ENCODE measurements at regions not wholly inside any gene's neighbourhood (a gene's known extent, or its start where the extent isn't known, plus 50 kb on each side); places are given as distances from the start of the nearest gene placed in this dataset.

DNA sequence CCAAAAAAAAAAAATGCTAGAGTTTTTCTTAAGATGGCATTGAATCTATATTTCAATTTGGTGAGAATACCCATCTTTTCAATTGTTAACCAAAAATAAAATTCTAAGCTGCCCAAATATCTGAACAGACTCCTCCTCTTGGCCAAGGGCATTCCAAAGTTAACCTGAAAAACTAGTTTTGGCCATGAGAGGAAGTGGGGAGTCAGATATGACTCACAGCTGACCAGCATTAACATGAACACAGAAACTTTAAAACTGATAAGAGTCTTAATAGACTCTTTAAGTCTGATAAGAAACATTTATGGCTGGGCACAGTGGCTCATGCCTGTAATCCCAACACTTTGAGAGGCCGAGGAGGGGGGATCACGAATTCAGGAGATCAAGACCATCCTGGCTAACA lies 171.3 kb downstream of the FAXC start:
- Histone ChIP-seq H3K36me3 (no peaks in the 10 kb centered on the region), H3K9me3 (no peaks in the 10 kb centered on the region), H3K4me1 (no peaks in the 10 kb centered on the region), H3K27me3 (no peaks in the 10 kb centered on the region), H3K4me3 (no peak overlapping the region), H3K27ac (no peak overlapping the region)
- no peak for DNase-seq (ENCODE audit: low spot score in 2 of 2)
- intact Hi-C loops (cut with DNase I), result no loop called here
- no peak for TF ChIP-seq CTCF (IDR thresholded peaks at IDR 0.05)

DNA sequence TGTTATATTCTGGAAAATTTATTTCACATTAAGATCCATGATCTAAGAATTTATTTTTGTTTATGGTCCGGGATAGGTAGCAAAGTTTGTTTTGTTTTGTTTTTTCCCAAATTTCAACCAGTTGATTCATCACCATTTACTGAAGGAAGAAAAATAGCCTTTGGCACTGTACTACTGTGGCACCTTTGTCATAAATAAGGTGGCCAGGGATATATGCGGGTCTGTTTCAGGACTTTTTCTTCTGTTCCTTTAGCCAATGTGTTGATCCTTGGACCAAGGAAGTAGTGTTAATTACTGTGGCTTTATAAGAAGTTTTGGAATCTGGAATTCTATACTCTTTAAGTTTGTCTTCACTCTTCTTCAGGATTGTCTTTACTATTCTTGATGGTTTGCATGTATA lies 171.7 kb downstream of the FAXC start:
- intact Hi-C loops (cut with DNase I), result no loop called here
- no peak for TF ChIP-seq CTCF (IDR thresholded peaks at IDR 0.05)
- no peaks in the 10 kb centered on the region for H3K27me3 ChIP-seq
- no peak overlapping the region for H3K4me3 ChIP-seq
- no peak overlapping the region for H3K27ac ChIP-seq
- H3K36me3 ChIP-seq, result no peaks in the 10 kb centered on the region
- DNase-seq (ENCODE audit: low spot score in 2 of 2), result no peak
- H3K9me3 ChIP-seq, result no peaks in the 10 kb centered on the region
- no peaks in the 10 kb centered on the region for H3K4me1 ChIP-seq

DNA sequence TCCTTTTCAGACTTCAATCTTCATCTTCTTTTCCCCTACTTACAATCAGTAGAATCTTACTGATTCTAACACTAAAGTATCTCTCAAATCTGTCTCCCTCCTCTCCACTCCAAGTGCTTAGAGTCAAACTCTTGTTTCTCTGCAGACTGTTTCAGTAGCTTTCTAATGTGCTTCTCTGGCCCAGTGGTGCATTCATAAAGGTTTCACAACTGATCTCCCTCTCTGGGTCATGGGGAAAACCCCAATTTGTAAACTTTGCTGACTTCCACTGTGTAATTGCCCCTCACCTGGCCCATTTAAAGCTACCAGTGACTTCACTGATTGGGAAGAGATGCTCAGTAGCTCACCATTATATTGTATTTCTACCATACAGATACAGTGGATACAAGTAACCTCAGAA lies 183.6 kb downstream of the FAXC start:
- H3K4me1 ChIP-seq, result no peaks in the 10 kb centered on the region
- H3K27me3 ChIP-seq, result no peaks in the 10 kb centered on the region
- intact Hi-C loops (cut with DNase I), result no loop called here
- H3K4me3 ChIP-seq, result no peak overlapping the region
- no peaks in the 10 kb centered on the region for H3K36me3 ChIP-seq
- no peak for DNase-seq (ENCODE audit: low spot score in 2 of 2)
- H3K9me3 ChIP-seq, result no peaks in the 10 kb centered on the region
- no peak overlapping the region for H3K27ac ChIP-seq
- no peak for TF ChIP-seq CTCF (IDR thresholded peaks at IDR 0.05)

GRCh38 chr6:99152347-99152643 lies 197.2 kb downstream of the FAXC start:
- Histone ChIP-seq H3K27me3 (no peaks in the 10 kb centered on the region), H3K36me3 (no peaks in the 10 kb centered on the region), H3K9me3 (no peaks in the 10 kb centered on the region), H3K4me3 (no peak overlapping the region), H3K4me1 (no peaks in the 10 kb centered on the region), H3K27ac (no peak overlapping the region)
- intact Hi-C loops (cut with DNase I), result no loop called here
- peak in 1 of 3 experiments; percentile 0 for TF ChIP-seq CTCF (IDR thresholded peaks at IDR 0.05)
- DNase-seq (ENCODE audit: low spot score in 2 of 2), result no peak

DNA sequence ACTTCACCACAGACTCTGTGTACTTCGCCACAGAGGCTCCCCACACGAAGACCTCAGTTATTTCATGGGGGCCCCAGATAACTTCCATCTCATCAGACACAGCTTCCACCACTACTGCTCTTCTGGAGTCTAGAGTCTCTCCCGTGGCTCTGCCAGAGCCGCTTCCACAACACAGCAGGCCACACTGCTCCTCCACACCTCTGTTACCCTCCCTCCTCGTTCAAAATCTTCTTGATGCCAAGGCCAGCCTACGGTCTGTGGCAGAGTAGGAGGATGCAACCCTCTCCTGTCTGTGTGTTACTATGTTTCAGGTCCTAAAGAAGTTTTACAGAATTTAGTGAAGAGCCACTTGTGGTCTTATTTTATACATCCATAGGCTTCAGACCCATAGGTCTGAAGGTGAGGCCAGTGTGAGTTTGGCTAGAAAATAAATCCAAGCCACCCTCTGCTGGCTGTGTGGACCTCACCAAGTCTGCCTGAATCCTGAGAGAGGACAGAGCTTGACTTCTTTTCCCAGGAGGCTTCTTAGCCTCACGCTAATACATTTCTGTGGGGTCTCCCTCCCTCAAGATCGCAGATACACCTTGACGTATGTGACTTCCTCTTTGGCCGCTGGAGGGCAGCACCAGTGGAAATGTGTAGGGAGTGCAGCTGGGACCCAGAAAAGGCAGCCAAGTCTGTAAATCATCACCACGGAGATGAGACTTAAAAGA lies 197.7 kb downstream of the FAXC start:
- intact Hi-C loops (cut with DNase I), result no loop called here
- no peak overlapping the region for H3K4me3 ChIP-seq
- H3K27me3 ChIP-seq, result no peaks in the 10 kb centered on the region
- H3K27ac ChIP-seq, result no peak overlapping the region
- no peaks in the 10 kb centered on the region for H3K9me3 ChIP-seq
- H3K36me3 ChIP-seq, result no peaks in the 10 kb centered on the region
- peak in 2 of 3 experiments; percentile 5 to 19 for TF ChIP-seq CTCF (IDR thresholded peaks at IDR 0.05)
- H3K4me1 ChIP-seq, result no peaks in the 10 kb centered on the region
- no peak for DNase-seq (ENCODE audit: low spot score in 2 of 2)

GRCh38 chr6:99148761-99149160 lies 200.7 kb downstream of the FAXC start:
- Histone ChIP-seq H3K27ac (no peak overlapping the region), H3K4me1 (no peaks in the 10 kb centered on the region), H3K36me3 (no peaks in the 10 kb centered on the region), H3K9me3 (no peaks in the 10 kb centered on the region), H3K27me3 (no peaks in the 10 kb centered on the region), H3K4me3 (no peak overlapping the region)
- no peak for TF ChIP-seq CTCF (IDR thresholded peaks at IDR 0.05)
- intact Hi-C loops (cut with DNase I), result no loop called here
- no peak for DNase-seq (ENCODE audit: low spot score in 2 of 2)

All from ascending aorta (tissue), 2 donors.